Activated T-helper 1 cell treated with anti-CD3 and anti-CD28 coated beads, Interleukin-12 subunit alpha, Interleukin-12 subunit beta, Interleukin-2, Interleukin-4 antibody, amounts not matched to agents 30 ng/mL and 10 ng/mL and 1 ng/mL, durations not matched to agents 14 hours and 24 hours and 36 hours (primary cell): ENCODE measurements at regions not wholly inside any gene's neighbourhood (a gene's known extent, or its start where the extent isn't known, plus 50 kb on each side); places are given as distances from the start of the nearest gene placed in this dataset.
"Not testable (repeated sequence)": the region's sequence is repeated elsewhere in the genome, so short reads cannot be mapped to it uniquely, and the experiment has no call there.

ENCODE experiments used
- DNase-seq: peaks from one replicate; pipeline ENCODE4 v3.0.0; 2021; ENCODE audit warnings: low spot score
- H3K27ac Mint-ChIP-seq: one replicate; pipeline ENCODE4 v1.8.0; 2021; ENCODE audit warnings: mild to moderate bottlenecking, mixed read lengths
- H3K27me3 Mint-ChIP-seq: one replicate; pipeline ENCODE4 v1.8.0; 2022; ENCODE audit warnings: mild to moderate bottlenecking, moderate library complexity, mixed read lengths; ENCODE audit not compliant: insufficient read depth
- H3K36me3 Mint-ChIP-seq: one replicate; pipeline ENCODE4 v1.8.0; 2021; ENCODE audit warnings: low read depth, mixed read lengths
- H3K4me1 Mint-ChIP-seq: one replicate; pipeline ENCODE4 v1.8.0; 2021; ENCODE audit warnings: low read depth, mixed read lengths
- H3K4me3 Mint-ChIP-seq: one replicate; pipeline ENCODE4 v1.8.0; 2021; ENCODE audit warnings: mild to moderate bottlenecking, moderate library complexity, mixed read lengths
- H3K9me3 Mint-ChIP-seq: one replicate; pipeline ENCODE4 v1.8.0; 2021; ENCODE audit warnings: mixed read lengths
- intact Hi-C: fragments of 100-400 bp; cut with micrococcal nuclease; formaldehyde crosslinking; loops from one replicate; pipeline ENCODE4 v1.15.1; 2024

- DNase-seq: no peak
- H3K9me3 Mint-ChIP-seq: peaks cover 4% of the 10 kb centered on the region
- H3K4me1 Mint-ChIP-seq: no peaks in the 10 kb centered on the region
- H3K27ac Mint-ChIP-seq: no peak overlapping the region
- H3K4me3 Mint-ChIP-seq: no peak overlapping the region
- intact Hi-C loops: no loop called here
- peaks cover 2% of the 10 kb centered on the region for H3K27me3 Mint-ChIP-seq
- no peaks in the 10 kb centered on the region for H3K36me3 Mint-ChIP-seq
Observed at GRCh38 chr3:190959077-190959476, 96.6 kb upstream of the GMNC start.

GRCh38 chr3:190941694-190942260 lies 79.3 kb upstream of the GMNC start:
- no peak overlapping the region for H3K4me3 Mint-ChIP-seq
- H3K4me1 Mint-ChIP-seq: no peaks in the 10 kb centered on the region
- H3K27ac Mint-ChIP-seq: no peak overlapping the region
- no peaks in the 10 kb centered on the region for H3K36me3 Mint-ChIP-seq
- H3K27me3 Mint-ChIP-seq: no peaks in the 10 kb centered on the region
- DNase-seq: no peak
- intact Hi-C loops: no loop called here
- no peaks in the 10 kb centered on the region for H3K9me3 Mint-ChIP-seq

GRCh38 chr3:190934616-190935015 lies 72.1 kb upstream of the GMNC start:
- H3K4me1 Mint-ChIP-seq, H3K27me3 Mint-ChIP-seq, H3K9me3 Mint-ChIP-seq, intact Hi-C loops, H3K36me3 Mint-ChIP-seq, H3K4me3 Mint-ChIP-seq, H3K27ac Mint-ChIP-seq, DNase-seq: not testable (repeated sequence)

GRCh38 chr3:190926619-190927018 lies 64.1 kb upstream of the GMNC start:
- Mint-ChIP-seq H3K4me3 (no peak overlapping the region), H3K4me1 (no peaks in the 10 kb centered on the region), H3K9me3 (no peaks in the 10 kb centered on the region), H3K36me3 (no peaks in the 10 kb centered on the region), H3K27ac (no peak overlapping the region), H3K27me3 (no peaks in the 10 kb centered on the region)
- no peak for DNase-seq
- intact Hi-C loops: no loop called here

- H3K4me1 Mint-ChIP-seq: no peaks in the 10 kb centered on the region
- H3K36me3 Mint-ChIP-seq: no peaks in the 10 kb centered on the region
- H3K27me3 Mint-ChIP-seq: no peaks in the 10 kb centered on the region
- H3K9me3 Mint-ChIP-seq: no peaks in the 10 kb centered on the region
- intact Hi-C loops: no loop called here
- no peak overlapping the region for H3K27ac Mint-ChIP-seq
- no peak overlapping the region for H3K4me3 Mint-ChIP-seq
- DNase-seq: no peak
Observed at GRCh38 chr3:190912736-190913135, 50.2 kb upstream of the GMNC start.
